Astrocyte of the cerebellum (primary cell): ENCODE measurements at regions not wholly inside any gene's neighbourhood (a gene's known extent, or its start where the extent isn't known, plus 50 kb on each side); places are given as distances from the start of the nearest gene placed in this dataset.

Experiments used
- DNase-seq: peaks from one replicate; pipeline ENCODE4 v3.0.0-alpha.2; 2011; ENCODE audit warnings: low read depth
- H3K4me3 ChIP-seq: 2 replicates; pipeline ENCODE4 v1.5.1; 2011; ENCODE audit warnings: mild to moderate bottlenecking, low read depth, low read length, moderate library complexity
- in situ Hi-C: cut with HindIII; loops from 2 replicates; pipeline ENCODE4 v1.10.0; 2017; ENCODE audit warnings: low sequenced_read_pairs
- TF ChIP-seq, protein P1 (sequence below): IDR thresholded peaks from 2 replicates; pipeline ENCODE4 v1.5.1; 2012; ENCODE audit warnings: low read length, low read depth, moderate library complexity, mild to moderate bottlenecking; ENCODE audit errors: missing control alignments

DNA sequence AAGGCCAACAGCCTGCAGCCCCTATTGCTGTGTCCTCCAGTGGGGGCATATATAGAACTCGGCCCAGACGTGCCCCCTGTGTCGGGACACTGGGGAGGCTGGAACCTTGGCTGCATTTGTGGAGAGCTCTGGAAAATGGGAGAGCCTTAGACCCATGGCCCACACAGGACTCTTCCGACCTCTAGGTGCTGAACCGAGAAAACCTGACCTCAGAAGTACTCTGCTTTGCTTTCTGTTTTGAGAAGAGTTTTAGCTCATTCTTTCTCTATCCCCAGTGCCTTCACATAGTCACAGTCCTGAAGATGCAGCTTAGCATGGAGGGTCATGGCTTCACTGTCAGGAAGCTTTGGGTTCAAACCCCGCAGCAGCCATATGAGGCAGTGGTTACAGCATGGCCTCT lies 271.8 kb upstream of the B3GAT1 start:
- in situ Hi-C loops, result no loop called here
- DNase-seq, result no peak
- no peak overlapping the region for H3K4me3 ChIP-seq
- TF ChIP-seq, protein P1, sequence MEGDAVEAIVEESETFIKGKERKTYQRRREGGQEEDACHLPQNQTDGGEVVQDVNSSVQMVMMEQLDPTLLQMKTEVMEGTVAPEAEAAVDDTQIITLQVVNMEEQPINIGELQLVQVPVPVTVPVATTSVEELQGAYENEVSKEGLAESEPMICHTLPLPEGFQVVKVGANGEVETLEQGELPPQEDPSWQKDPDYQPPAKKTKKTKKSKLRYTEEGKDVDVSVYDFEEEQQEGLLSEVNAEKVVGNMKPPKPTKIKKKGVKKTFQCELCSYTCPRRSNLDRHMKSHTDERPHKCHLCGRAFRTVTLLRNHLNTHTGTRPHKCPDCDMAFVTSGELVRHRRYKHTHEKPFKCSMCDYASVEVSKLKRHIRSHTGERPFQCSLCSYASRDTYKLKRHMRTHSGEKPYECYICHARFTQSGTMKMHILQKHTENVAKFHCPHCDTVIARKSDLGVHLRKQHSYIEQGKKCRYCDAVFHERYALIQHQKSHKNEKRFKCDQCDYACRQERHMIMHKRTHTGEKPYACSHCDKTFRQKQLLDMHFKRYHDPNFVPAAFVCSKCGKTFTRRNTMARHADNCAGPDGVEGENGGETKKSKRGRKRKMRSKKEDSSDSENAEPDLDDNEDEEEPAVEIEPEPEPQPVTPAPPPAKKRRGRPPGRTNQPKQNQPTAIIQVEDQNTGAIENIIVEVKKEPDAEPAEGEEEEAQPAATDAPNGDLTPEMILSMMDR, result no peak

DNA sequence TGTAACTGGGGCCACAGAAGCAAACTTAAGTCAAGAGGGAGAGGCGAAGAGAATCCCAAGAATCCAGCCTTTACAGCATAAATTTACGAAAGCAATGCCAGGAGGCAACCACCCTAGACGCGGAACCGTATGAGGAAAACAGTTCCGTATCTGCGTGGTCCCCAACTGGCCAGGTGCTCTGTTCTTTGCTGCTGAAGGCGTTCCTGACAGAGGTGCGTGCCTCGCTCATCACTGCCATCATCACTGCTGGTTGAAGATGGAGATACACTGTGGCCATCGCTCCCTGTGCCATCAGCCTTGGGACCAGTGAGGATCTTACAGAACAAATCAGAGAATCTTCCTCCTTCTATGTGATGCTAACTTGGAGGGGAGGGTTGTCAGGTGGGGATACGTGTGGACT lies 270.5 kb upstream of the B3GAT1 start:
- TF ChIP-seq, protein P1, result no peak
- no peak for DNase-seq
- H3K4me3 ChIP-seq, result no peak overlapping the region
- in situ Hi-C loops, result no loop called here

DNA sequence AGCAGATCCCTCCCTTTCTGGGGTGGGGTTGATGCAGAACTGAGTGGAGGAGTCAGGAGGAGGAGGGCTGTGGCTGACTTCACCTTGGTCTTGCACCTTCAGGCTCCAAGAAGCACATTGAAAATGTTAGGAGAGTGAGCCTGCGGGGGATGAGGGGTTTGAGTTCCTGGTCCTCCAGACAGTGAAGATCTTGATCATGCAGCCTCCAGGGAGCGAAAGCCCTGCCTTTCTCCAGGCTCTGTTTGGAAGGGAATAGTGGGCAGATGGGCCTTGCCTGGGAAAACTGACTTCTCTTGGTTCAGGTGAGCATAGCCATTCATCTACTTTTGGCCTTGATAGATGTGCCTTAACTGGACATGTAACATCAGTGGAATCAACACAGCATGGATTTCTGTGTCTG lies 267.6 kb upstream of the B3GAT1 start:
- no peak for DNase-seq
- in situ Hi-C loops, result no loop called here
- no peak overlapping the region for H3K4me3 ChIP-seq
- TF ChIP-seq, protein P1, result no peak

DNA sequence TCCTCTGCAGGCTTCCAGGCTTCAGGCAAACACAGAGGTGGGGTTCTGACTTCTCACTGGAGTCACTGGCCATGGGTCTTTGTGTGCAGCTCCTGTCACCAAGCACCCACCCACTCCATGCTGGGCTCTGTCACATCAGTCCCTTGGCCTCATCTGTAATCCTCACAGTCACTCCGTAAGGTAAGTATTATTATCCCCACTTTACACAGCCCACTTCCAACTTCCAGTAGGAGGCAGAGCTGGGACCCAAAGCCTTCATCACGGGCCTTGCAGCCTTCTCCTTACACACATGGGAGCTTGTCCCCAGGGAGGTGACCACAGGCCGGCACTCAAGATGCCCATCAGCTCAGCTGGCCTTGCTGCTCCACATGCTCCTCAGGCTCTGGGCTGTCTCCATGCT lies 266.7 kb upstream of the B3GAT1 start:
- in situ Hi-C loops, result no loop called here
- DNase-seq, result no peak
- H3K4me3 ChIP-seq, result no peak overlapping the region
- TF ChIP-seq, protein P1, result no peak

DNA sequence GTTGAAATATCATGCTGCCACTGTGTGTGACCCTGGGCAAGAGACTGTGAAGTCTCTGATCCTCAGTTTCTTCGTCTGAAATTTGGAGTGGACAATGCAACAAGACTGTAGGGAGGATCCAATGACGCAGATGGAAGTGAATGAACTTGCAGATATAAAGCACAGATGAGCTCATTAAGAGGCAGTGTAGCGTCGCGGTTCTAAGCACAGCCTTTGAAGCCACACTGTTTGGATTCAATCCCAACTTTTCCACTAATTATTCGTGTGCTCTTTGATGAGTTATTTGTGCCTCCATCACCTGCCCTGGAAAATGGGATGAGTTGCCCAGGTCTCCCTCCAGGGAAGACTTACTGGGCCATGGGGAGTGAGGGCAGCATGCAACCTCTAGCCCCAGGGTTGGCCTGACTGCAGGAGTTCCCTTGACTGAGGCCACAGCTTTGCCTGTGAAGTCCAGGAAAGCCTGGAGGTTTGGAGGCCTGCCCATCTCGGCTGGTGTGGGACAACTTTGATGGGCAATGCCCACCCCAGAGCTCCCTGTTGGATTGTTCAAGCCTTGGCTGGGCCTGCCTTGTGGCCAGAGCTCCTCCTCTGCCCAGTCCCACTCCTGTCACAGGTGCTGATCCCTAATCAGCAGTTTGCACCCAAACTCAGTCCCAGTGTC lies 266.0 kb upstream of the B3GAT1 start:
- no peak for DNase-seq
- TF ChIP-seq, protein P1, result no peak
- H3K4me3 ChIP-seq, result no peak overlapping the region
- in situ Hi-C loops, result no loop called here

DNA sequence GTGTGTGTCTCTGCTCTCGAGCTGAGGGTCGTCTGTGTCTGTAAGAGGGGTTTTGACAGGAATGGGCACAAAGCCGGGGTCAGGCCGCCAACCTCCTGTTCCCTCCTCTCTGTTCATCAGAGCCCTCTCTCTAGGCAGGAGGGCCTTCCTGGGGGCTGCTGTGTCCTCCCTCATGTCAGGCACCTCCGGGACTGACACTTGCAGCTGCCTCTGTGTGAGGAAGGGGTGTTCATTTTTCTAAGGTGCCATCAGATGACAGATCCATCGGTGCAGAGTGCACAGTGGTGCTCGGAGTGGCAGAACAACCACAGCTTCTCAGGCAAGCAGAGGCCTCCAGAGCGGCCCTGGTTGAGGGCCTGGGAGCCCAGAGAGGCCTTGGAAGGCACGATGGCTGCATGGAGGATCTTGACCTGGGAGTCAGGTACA lies 265.4 kb upstream of the B3GAT1 start:
- TF ChIP-seq, protein P1, result no peak
- H3K4me3 ChIP-seq, result no peak overlapping the region
- in situ Hi-C loops, result no loop called here
- DNase-seq, result no peak
